Activated naive CD8-positive, alpha-beta T cell treated with anti-CD3 and anti-CD28 coated beads, Interleukin-2, amount 10 ng/mL, durations not matched to agents 7 days and 5 days (primary cell): ENCODE measurements at regions not wholly inside any gene's neighbourhood (a gene's known extent, or its start where the extent isn't known, plus 50 kb on each side); places are given as distances from the start of the nearest gene placed in this dataset.

Experiments
- ATAC-seq: fragments of 150-1000 bp; cut with Tn5 transposase; one replicate; pipeline ENCODE4 v1.10.0; 2021; ENCODE audit warnings: low read depth, moderate library complexity
- POLR2A ChIA-PET: fragments of 350-600 bp; sonication (Branson Sonifier 250); formaldehyde crosslinking; loops from one replicate; lab custom pipeline; 2021; ENCODE audit warnings: antibody characterized with exemption; lab: Charles Lee
- DNase-seq: peaks from one replicate; pipeline ENCODE4 v3.0.0; 2021
- H3K27ac Mint-ChIP-seq: one replicate; pipeline ENCODE4 v1.8.0; 2022; ENCODE audit warnings: mild to moderate bottlenecking, mixed read lengths
- H3K27me3 Mint-ChIP-seq: one replicate; pipeline ENCODE4 v1.8.0; 2022; ENCODE audit warnings: mild to moderate bottlenecking, moderate library complexity, mixed read lengths
- H3K36me3 Mint-ChIP-seq: one replicate; pipeline ENCODE4 v1.8.0; 2021; ENCODE audit warnings: mild to moderate bottlenecking, mixed read lengths
- H3K4me1 Mint-ChIP-seq: one replicate; pipeline ENCODE4 v1.8.0; 2021; ENCODE audit warnings: mixed read lengths
- H3K4me3 Mint-ChIP-seq: one replicate; pipeline ENCODE4 v1.8.0; 2022; ENCODE audit warnings: mild to moderate bottlenecking, moderate library complexity, mixed read lengths
- H3K9me3 Mint-ChIP-seq: one replicate; pipeline ENCODE4 v1.8.0; 2021; ENCODE audit warnings: mixed read lengths

- POLR2A ChIA-PET, result no interaction called here
- no peak for ATAC-seq
- Mint-ChIP-seq H3K36me3 (no peaks in the 10 kb centered on the region), H3K4me3 (no peak overlapping the region), H3K4me1 (peaks cover 6% of the 10 kb centered on the region), H3K27me3 (peaks cover 8% of the 10 kb centered on the region), H3K9me3 (no peaks in the 10 kb centered on the region), H3K27ac (no peak overlapping the region)
- DNase-seq, result no peak
Measured at GRCh38 chr2:57891086-57891712, 155.4 kb upstream of the VRK2 start.

GRCh38 chr2:57892920-57893319 lies 153.7 kb upstream of the VRK2 start:
- Mint-ChIP-seq H3K36me3 (no peaks in the 10 kb centered on the region), H3K27me3 (peaks cover 8% of the 10 kb centered on the region), H3K9me3 (no peaks in the 10 kb centered on the region), H3K27ac (no peak overlapping the region), H3K4me1 (peaks cover 6% of the 10 kb centered on the region), H3K4me3 (no peak overlapping the region)
- POLR2A ChIA-PET, result no interaction called here
- DNase-seq (no peak), ATAC-seq (no peak)

GRCh38 chr2:57893347-57893746 lies 153.3 kb upstream of the VRK2 start:
- Mint-ChIP-seq H3K9me3 (no peaks in the 10 kb centered on the region), H3K4me1 (peaks cover 3% of the 10 kb centered on the region), H3K4me3 (no peak overlapping the region), H3K27ac (no peak overlapping the region), H3K27me3 (peaks cover 8% of the 10 kb centered on the region), H3K36me3 (no peaks in the 10 kb centered on the region)
- DNase-seq (no peak), ATAC-seq (no peak)
- POLR2A ChIA-PET, result no interaction called here

GRCh38 chr2:57893786-57894185 lies 152.8 kb upstream of the VRK2 start:
- no peaks in the 10 kb centered on the region for H3K9me3 Mint-ChIP-seq
- H3K36me3 Mint-ChIP-seq, result no peaks in the 10 kb centered on the region
- H3K27ac Mint-ChIP-seq, result no peak overlapping the region
- H3K4me1 Mint-ChIP-seq, result no peaks in the 10 kb centered on the region
- ATAC-seq (no peak), DNase-seq (no peak)
- H3K4me3 Mint-ChIP-seq, result no peak overlapping the region
- H3K27me3 Mint-ChIP-seq, result peaks cover 8% of the 10 kb centered on the region
- POLR2A ChIA-PET, result no interaction called here

GRCh38 chr2:57894381-57894780 lies 152.2 kb upstream of the VRK2 start:
- H3K9me3 Mint-ChIP-seq, result no peaks in the 10 kb centered on the region
- H3K27ac Mint-ChIP-seq, result no peak overlapping the region
- DNase-seq, result no peak
- no peak for ATAC-seq
- POLR2A ChIA-PET, result no interaction called here
- no peaks in the 10 kb centered on the region for H3K36me3 Mint-ChIP-seq
- H3K4me3 Mint-ChIP-seq, result no peak overlapping the region
- peaks cover 10% of the 10 kb centered on the region for H3K27me3 Mint-ChIP-seq
- H3K4me1 Mint-ChIP-seq, result no peaks in the 10 kb centered on the region

GRCh38 chr2:57897920-57898319 lies 148.7 kb upstream of the VRK2 start:
- Mint-ChIP-seq H3K4me3 (no peak overlapping the region), H3K36me3 (no peaks in the 10 kb centered on the region), H3K4me1 (peaks cover 2% of the 10 kb centered on the region), H3K9me3 (no peaks in the 10 kb centered on the region), H3K27ac (no peak overlapping the region), H3K27me3 (peaks cover 13% of the 10 kb centered on the region)
- DNase-seq (no peak), ATAC-seq (no peak)
- POLR2A ChIA-PET, result no interaction called here

- H3K4me3 Mint-ChIP-seq, result no peak overlapping the region
- no peaks in the 10 kb centered on the region for H3K36me3 Mint-ChIP-seq
Measured at GRCh38 chr2:57899898-57900297, 146.7 kb upstream of the VRK2 start.

GRCh38 chr2:57902578-57902977 lies 144.0 kb upstream of the VRK2 start:
- DNase-seq (no peak), ATAC-seq (no peak)
- Mint-ChIP-seq H3K27me3 (peaks cover 7% of the 10 kb centered on the region), H3K4me3 (no peak overlapping the region), H3K4me1 (peaks cover 7% of the 10 kb centered on the region), H3K36me3 (peaks cover 1% of the 10 kb centered on the region), H3K27ac (no peak overlapping the region), H3K9me3 (no peaks in the 10 kb centered on the region)
- POLR2A ChIA-PET, result no interaction called here

More at GRCh38 chr2:57899898-57900297, 146.7 kb upstream of the VRK2 start:
- Mint-ChIP-seq H3K27ac (no peak overlapping the region), H3K27me3 (peaks cover 12% of the 10 kb centered on the region), H3K9me3 (no peaks in the 10 kb centered on the region), H3K4me1 (peaks cover 2% of the 10 kb centered on the region)
- no peak for DNase-seq
- POLR2A ChIA-PET, result no interaction called here
- no peak for ATAC-seq

GRCh38 chr2:57906152-57906732 lies 140.4 kb upstream of the VRK2 start:
- no peak overlapping the region for H3K4me3 Mint-ChIP-seq
- DNase-seq (no peak), ATAC-seq (peak; percentile 78)
- peaks cover 9% of the 10 kb centered on the region for H3K36me3 Mint-ChIP-seq
- H3K9me3 Mint-ChIP-seq, result peaks cover 2% of the 10 kb centered on the region
- peaks cover 2% of the 10 kb centered on the region for H3K27me3 Mint-ChIP-seq
- H3K27ac Mint-ChIP-seq, result no peak overlapping the region
- peaks cover 22% of the 10 kb centered on the region for H3K4me1 Mint-ChIP-seq
- POLR2A ChIA-PET, result no interaction called here

- DNase-seq, result no peak
- Mint-ChIP-seq H3K9me3 (peaks cover 2% of the 10 kb centered on the region), H3K27me3 (peaks cover 2% of the 10 kb centered on the region), H3K4me1 (peaks cover 22% of the 10 kb centered on the region), H3K27ac (peak overlapping the region; percentile 66), H3K36me3 (peaks cover 9% of the 10 kb centered on the region), H3K4me3 (no peak overlapping the region)
- ATAC-seq, result no peak
- POLR2A ChIA-PET, result no interaction called here
Measured at GRCh38 chr2:57907411-57907810, 139.2 kb upstream of the VRK2 start.

- POLR2A ChIA-PET, result interaction anchor here (1.0 kb wide), 1 partner anchor 138 kb away, joined by 6 read pairs; the partner anchor contains the start of gene VRK2
- peak; percentile 62 for ATAC-seq
- H3K27me3 Mint-ChIP-seq, result no peaks in the 10 kb centered on the region
Measured at GRCh38 chr2:57908736-57909161, 137.9 kb upstream of the VRK2 start.

GRCh38 chr2:57918126-57918525 lies 128.5 kb upstream of the VRK2 start:
- Mint-ChIP-seq H3K4me1 (no peaks in the 10 kb centered on the region), H3K27me3 (no peaks in the 10 kb centered on the region), H3K9me3 (peaks cover 3% of the 10 kb centered on the region), H3K27ac (no peak overlapping the region), H3K4me3 (no peak overlapping the region), H3K36me3 (no peaks in the 10 kb centered on the region)
- no peak for ATAC-seq
- POLR2A ChIA-PET, result no interaction called here
- DNase-seq, result no peak

More at GRCh38 chr2:57908736-57909161, 137.9 kb upstream of the VRK2 start:
- H3K9me3 Mint-ChIP-seq, result peaks cover 2% of the 10 kb centered on the region
- H3K27ac Mint-ChIP-seq, result peak overlapping the region; percentile 77
- H3K4me3 Mint-ChIP-seq, result no peak overlapping the region
- peaks cover 22% of the 10 kb centered on the region for H3K4me1 Mint-ChIP-seq
- DNase-seq, result no peak
- H3K36me3 Mint-ChIP-seq, result peaks cover 9% of the 10 kb centered on the region

- POLR2A ChIA-PET, result no interaction called here
- no peak overlapping the region for H3K4me3 Mint-ChIP-seq
- H3K27me3 Mint-ChIP-seq, result peaks cover under 1% of the 10 kb centered on the region
- no peaks in the 10 kb centered on the region for H3K4me1 Mint-ChIP-seq
- H3K36me3 Mint-ChIP-seq, result no peaks in the 10 kb centered on the region
- no peak overlapping the region for H3K27ac Mint-ChIP-seq
- DNase-seq, result no peak
- peaks cover 5% of the 10 kb centered on the region for H3K9me3 Mint-ChIP-seq
- no peak for ATAC-seq
Measured at GRCh38 chr2:57920342-57920939, 126.2 kb upstream of the VRK2 start.

GRCh38 chr2:57934659-57935058 lies 111.9 kb upstream of the VRK2 start:
- no peak for ATAC-seq
- H3K27ac Mint-ChIP-seq, result no peak overlapping the region
- no peaks in the 10 kb centered on the region for H3K4me1 Mint-ChIP-seq
- DNase-seq, result no peak
- H3K4me3 Mint-ChIP-seq, result no peak overlapping the region
- no peaks in the 10 kb centered on the region for H3K36me3 Mint-ChIP-seq
- POLR2A ChIA-PET, result no interaction called here
- H3K27me3 Mint-ChIP-seq, result no peaks in the 10 kb centered on the region
- H3K9me3 Mint-ChIP-seq, result peaks cover 28% of the 10 kb centered on the region
